ENCODE measurements at regions not wholly inside any gene's neighbourhood (a gene's known extent, or its start where the extent isn't known, plus 50 kb on each side); places are given as distances from the start of the nearest gene placed in this dataset.
"Not testable (repeated sequence)": the region's sequence is repeated elsewhere in the genome, so short reads cannot be mapped to it uniquely, and the experiment has no call there.

DNA sequence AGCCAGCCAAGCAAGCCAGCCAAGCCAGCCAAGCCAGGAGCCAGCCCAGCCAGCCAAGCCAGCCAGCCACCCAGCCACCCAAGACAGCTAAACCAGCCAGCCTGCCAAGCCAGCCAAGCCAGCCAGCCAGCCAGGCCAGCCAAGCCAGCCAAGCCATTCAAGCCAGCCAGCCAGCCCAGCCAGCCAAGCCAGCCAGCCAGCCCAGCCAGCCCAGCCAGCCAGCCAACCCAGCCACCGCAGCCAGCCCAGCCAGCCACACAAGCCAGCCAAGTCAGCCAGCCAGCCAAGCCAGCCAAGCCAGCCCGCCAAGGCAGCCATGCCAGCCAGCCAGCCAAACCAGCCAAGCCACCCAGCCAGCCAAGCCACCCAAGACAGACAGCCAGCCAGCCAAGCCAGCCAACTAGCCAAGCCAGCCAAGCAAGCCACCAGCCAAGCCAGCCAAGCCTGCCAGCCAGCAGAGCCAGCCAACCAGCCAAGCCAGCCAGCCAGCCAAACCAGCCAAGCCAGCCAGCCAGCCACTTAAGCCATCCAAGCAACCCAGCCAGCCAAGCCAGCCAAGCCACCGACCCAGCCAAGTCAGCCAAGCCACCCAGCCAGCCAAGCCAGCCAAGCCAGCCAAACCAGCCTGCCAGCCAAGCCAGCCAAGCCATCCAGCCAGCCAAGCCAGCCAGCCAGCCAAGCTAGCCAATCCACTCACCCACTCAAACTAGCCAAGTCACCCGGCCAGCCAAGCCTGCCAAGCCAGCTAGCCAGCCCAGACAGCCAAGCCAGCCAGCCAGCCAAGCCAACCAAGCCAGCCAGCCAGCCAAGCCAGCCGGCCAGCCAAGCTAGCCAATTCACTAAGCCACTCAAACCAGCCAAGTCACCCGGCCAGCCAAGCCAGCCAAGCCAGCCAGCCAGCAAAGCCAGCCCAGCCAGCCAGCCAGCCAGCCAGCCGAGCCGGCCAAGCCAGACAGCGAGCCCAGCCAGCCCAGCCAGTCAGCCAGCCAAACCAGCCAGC is 328.8 kb upstream of the PLGLB2 start:
- not testable (repeated sequence) for FAIRE-seq; DNase-seq (ENCODE audit: low spot score in 2 of 2)

DNA sequence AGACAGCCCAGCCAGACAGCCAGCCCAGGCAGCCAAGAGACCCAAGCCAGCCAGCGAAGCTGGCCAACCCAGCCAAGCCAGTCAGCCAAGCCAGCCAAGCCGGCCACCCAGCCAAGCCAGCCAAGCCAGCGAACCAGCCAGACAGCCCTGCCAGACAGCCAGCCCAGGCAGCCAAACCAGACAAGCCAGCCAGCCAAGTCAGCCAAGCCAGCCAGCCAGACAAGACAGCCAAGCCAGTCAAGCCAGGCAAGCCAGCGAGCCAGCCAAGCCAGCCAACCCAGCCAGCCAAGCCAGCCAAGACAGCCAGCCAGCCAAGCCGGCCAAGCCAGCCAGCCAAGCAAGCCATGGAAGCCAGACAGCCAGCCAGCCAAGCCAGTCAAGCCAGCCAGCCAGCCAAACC is 327.9 kb upstream of the PLGLB2 start:
- FAIRE-seq; DNase-seq (ENCODE audit: low spot score in 2 of 2): not testable (repeated sequence)

DNA sequence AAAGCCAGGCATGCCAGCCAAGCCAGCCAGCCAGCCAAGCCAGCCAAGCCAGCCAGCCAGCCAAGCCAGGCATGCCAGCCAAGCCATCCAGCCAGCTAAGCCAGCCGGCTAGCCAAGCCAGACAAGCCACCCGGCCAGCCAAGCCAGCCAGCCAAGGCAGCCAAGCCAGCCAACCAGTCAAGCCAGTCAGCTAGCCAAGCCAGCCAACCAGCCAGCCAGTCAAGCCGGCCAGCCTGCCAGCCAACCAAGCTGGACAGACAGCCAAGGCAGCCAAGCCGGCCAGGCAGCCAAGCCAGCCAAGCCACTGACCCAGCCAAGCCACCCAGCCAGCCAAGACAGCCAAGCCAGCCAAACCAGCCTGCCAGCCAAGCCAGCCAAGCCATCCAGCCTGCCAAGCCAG is 326.9 kb upstream of the PLGLB2 start:
- FAIRE-seq; DNase-seq (ENCODE audit: low spot score in 2 of 2): not testable (repeated sequence)

DNA sequence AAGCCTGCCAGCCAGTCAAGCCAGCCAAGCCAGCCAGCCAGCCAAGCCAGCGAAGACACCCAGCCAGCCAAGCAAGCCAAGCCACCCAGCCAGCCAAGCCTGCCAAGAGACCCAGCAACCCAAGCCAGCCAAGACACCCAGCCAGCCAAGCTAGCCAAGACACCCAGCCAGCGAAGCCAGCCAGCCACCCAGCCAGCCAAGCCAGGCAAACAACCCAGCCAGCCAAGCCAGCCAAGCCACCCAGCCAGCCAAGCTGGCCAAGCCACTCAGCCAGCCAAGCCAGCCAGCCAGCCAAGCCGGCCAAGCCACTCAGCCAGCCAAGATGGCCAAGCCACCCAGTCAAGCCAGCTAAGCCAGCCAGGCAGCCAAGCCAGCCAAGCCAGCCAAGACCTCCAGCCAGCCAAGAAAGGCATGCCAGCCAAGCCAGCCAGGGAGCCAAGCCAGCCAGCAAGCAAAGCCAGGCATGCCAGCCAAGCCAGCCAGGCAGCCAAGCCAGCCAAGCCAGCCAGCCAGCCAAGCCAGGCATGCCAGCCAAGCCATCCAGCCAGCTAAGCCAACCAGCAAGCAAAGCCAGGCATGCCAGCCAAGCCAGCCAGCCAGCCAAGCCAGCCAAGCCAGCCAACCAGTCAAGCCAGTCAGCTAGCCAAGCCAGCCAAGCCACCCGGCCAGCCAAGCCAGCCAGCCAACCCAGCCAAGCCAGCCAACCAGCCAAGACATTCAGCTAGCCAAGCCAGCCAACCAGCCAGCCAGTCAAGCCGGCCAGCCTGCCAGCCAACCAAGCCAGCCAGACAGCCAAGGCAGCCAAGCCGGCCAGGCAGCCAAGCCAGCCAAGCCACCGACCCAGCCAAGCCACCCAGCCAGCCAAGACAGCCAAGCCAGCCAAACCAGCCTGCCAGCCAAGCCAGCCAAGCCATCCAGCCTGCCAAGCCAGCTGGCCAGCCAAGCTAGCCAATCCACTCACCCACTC is 323.8 kb upstream of the PLGLB2 start:
- DNase-seq (ENCODE audit: low spot score in 2 of 2); FAIRE-seq: not testable (repeated sequence)

DNA sequence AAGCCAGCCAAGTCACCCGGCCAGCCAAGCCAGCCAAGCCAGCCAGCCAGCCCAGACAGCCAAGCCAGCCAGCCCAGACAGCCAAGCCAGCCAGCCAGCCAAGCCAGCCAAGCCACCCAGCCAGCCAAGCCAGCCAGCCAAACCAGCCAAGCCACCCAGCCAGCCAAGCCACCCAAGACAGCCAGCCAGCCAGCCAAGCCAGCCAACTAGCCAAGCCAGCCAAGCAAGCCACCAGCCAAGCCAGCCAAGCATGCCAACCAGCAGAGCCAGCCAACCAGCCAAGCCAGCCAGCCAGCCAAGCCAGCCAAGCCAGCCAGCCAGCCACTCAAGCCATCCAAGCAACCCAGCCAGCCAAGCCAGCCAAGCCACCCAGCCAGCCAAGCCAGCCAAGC is 323.1 kb upstream of the PLGLB2 start:
- not testable (repeated sequence) for DNase-seq (ENCODE audit: low spot score in 2 of 2); FAIRE-seq

DNA sequence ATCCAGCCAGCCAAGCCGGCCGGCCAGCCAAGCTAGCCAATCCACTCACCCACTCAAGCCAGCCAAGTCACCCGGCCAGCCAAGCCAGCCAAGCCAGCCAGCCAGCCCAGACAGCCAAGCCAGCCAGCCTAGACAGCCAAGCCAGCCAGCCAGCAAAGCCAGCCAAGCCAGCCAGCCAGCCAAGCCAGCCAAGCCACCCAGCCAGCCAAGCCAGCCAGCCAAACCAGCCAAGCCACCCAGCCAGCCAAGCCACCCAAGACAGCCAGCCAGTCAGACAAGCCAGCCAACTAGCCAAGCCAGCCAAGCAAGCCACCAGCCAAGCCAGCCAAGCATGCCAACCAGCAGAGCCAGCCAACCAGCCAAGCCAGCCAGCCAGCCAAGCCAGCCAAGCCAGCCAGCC is 322.7 kb upstream of the PLGLB2 start:
- not testable (repeated sequence) for DNase-seq (ENCODE audit: low spot score in 2 of 2); FAIRE-seq

DNA sequence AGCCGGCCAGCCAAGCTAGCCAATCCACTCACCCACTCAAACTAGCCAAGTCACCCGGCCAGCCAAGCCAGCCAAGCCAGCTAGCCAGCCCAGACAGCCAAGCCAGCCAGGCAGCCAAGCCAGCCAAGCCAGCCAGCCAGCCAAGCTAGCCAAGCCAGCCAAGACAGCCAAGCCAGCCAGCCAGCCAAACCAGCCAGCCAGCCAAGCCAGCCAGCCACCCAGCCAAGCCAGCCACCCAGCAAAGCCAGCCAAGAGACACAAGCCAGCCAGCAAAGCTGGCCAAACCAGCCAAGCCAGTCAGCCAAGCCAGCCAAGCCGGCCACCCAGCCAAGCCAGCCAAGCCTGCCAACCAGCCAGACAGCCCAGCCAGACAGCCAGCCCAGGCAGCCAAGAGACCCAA is 322.2 kb upstream of the PLGLB2 start:
- not testable (repeated sequence) for FAIRE-seq; DNase-seq (ENCODE audit: low spot score in 2 of 2)

DNA sequence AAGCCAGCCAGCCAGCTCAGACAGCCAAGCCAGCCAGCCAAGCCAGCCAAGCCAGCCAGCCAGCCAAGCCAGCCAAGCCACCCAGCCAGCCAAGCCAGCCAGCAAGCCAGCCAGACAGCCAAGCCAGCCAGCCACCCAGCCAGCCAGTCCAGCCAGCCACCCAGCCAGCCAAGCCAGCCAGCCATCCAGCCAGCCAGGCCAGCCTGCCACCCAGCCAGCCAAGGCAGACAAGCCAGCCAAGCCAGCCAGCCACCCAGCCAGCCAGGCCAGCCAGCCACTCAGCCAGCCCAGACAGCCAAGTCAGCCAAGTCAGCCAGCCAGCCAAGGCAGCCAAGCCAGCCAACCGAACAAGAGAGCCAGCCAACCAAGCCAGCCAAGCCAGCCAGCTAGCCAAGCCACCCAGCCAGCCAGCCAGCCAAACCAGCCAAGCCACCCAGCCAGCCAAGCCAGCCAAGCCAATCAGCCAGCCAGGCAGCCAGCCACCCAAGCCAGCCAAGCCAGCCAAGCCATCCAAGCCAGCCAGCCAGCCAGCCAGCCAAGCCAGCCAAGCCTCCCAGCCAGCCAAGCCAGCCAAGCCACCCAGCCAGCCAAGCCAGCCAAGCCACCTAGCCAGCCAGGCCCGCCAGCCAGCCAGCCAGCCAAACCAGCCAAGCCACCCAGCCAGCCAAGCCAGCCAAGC is 319.3 kb upstream of the PLGLB2 start:
- DNase-seq (ENCODE audit: low spot score in 2 of 2); FAIRE-seq: not testable (repeated sequence)

DNA sequence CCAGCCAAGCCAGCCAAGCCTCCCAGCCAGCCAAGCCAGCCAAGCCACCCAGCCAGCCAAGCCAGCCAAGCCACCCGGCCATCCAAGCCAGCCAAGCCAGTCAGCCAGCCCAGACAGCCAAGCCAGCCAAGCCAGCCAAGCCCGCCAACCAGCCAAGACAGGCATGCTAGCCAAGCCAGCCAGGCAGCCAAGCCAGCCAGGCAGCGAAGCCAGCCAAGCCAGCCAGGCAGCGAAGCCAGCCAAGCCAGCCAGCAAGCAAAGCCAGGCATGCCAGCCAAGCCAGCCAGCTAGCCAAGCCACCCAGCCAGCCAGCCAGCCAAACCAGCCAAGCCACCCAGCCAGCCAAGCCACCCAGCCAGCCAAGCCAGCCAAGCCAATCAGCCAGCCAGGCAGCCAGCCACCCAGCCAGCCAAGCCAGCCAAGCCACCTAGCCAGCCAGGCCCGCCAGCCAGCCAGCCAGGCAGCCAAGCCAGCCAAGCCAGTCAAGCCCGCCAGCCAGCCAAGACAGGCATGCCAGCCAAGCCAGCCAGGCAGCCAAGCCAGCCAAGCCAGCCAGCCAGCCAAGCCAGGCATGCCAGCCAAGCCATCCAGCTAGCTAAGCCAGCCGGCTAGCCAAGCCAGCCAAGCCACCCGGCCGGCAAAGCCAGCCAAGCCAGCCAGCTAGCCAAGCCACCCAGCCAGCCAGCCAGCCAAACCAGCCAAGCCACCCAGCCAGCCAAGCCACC is 318.5 kb upstream of the PLGLB2 start:
- not testable (repeated sequence) for DNase-seq (ENCODE audit: low spot score in 2 of 2); FAIRE-seq

DNA sequence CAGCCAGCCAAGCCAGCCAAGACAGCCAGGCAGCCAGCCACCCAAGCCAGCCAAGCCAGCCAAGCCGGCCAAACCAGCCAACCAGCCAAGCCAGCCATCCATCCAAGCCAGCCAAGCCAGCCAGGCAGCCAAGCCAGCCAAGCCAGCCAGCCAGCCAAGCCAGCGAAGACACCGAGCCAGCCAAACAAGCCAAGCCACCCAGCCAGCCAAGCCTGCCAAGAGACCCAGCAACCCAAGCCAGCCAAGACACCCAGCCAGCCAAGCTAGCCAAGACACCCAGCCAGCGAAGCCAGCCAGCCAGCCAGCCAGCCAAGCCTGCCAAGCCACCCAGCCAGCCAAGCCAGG is 318.0 kb upstream of the PLGLB2 start:
- DNase-seq (ENCODE audit: low spot score in 2 of 2): not testable (repeated sequence)

DNA sequence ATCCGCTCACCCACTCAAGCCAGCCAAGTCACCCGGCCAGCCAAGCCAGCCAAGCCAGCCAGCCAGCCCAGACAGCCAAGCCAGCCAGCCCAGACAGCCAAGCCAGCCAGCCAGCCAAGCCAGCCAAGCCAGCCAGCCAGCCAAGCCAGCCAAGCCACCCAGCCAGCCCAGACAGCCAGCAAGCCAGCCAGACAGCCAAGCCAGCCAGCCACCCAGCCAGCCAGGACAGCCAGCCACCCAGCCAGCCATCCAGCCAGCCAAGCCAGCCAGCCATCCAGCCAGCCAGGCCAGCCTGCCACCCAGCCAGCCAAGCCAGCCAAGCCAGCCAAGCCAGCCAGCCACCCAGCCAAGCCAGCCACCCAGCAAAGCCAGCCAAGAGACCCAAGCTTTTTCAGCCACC is 316.8 kb upstream of the PLGLB2 start:
- not testable (repeated sequence) for DNase-seq (ENCODE audit: low spot score in 2 of 2); FAIRE-seq

More for the DNA sequence above, 318.0 kb upstream of the PLGLB2 start:
- FAIRE-seq: not testable (repeated sequence)

DNA sequence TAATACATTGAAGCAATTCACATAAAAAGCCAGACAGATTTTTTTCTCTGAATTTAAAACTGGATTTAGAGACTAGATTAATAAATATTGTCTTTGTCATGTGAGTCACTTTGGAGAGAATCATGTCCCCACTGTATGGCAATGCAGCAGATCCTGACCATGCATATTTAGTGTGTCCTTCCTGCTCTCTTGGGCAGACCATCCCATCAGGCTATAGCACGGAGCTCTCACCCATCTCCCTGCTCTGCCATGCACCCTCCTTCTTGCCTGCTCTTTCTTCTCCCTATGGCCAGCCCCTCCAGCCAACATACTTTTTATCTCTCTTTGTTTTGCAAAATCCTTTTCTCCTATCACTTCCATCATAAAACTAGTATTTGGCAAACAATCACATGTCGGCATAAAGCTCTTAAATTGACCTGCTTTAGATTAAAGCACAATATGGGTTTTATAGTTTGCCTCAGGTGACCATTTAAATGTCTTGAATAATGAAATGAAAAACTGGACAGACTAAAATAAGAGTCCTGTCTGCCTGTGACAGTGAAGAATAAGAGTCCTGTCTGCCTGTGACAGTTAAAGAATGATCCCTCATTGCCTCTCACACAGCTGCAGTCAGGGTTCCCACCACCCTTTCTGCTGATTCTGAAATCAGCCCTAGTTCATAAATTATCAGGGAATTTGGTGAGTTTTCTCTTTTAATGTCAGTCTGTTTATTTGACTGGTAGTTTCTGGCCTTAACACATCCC is 315.0 kb upstream of the PLGLB2 start:
- FAIRE-seq; DNase-seq (ENCODE audit: low spot score in 2 of 2): not testable (repeated sequence)

DNA sequence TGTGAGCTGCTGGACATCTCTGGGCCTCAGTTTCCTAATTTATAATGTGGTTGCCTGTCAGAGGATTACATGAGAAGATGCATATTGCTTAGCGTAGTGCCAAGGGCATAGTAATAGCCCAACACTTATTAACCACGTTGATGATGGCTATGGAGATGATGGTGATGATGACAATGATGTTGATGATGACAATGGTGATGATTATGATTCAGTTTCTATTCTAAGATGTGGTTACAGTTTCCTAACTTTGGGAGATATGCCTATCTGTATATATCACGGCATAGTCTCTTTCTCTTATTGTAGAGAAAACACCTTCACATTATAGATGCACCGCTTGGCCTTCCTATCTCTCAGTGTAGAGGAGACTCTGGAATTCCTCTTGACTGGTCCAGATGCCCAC is 311.9 kb upstream of the PLGLB2 start:
- not testable (repeated sequence) for DNase-seq (ENCODE audit: low spot score in 2 of 2); FAIRE-seq

DNA sequence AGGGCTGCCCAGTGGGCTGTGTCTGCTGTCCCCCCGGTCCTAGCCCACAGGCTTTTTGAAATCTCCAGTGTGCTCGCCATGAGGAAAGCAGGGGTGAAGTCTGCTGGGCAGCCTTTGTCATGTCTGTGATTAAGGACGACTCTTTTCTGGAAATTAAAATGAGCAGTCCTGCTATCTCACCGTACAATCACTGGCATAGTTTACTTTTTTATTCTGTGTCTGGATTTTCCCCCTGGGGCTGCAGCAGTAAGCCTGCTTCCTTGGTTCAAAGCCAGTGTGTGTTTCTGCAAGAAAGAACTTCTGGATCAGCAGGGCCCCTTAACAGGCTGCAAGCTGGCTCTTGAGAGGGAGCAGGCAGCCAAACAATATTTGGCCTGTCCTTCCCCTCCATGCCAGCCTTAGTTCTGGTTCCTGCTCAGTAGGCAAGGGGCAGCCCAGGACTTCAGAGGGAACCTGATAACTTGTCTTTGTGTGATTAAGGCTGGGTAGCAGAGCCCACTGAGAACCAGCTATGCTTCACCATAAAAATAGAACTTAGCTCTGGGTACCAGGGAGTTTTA is 310.1 kb upstream of the PLGLB2 start:
- DNase-seq (ENCODE audit: low spot score in 2 of 2); FAIRE-seq: not testable (repeated sequence)

DNA sequence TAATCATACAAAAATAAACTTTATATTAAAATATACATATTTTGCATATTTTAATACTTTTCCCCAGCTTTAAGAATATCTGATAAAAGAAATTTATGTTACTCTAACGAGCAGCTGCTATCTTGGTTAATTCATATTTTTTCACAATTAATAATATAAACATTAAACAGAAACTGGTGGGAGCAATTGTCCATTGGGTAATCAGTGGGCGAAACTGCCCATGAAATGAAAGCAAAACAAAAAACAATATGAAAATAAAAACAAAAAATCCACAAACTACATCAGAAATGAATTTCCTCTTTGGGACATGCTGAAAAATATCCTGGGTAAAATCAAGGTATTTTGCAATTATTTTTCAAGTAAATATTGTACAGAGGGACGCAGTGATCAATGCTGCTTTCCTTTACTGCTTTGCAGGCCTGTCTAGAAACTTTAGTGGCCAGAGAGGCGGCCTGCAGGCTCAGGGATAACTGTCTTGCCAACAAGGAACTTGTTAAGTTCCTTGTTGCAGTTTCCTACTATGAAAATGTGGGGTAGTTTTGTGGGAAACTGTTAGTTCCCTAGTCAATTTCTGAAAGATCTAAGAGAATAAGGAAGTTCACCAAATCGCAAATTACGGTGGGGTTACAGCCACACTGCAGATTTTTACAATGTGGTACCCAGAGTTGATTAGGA is 309.0 kb upstream of the PLGLB2 start:
- FAIRE-seq: not testable (repeated sequence)

DNA sequence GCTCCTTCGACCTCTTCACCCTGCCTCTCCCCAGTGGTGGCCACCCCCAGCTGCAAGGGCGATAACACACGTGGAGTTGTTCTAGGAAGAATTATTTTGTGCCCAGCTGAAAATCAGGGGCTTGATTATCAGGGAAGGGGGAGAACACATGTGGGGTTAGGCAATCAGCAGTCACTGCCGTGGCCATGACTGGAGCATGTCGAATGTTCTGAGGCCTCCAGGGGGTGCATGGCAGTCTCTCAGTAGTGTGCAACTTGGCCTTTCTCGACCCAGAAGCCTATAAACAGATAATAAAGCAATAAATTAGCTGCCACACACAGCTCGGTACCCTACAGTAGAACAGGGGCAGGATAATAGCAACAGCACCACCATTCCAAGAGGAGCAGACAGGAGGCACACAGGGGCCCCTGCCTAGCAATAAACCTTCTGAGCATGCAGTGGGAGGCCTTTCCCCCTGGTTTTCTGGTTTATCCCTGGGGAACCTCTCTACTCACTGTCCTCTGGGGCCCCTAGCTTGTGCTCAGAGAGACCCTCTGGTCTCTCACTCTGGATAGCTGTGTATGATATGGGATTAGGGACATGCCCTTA is 308.2 kb upstream of the PLGLB2 start:
- FAIRE-seq; DNase-seq (ENCODE audit: low spot score in 2 of 2): not testable (repeated sequence)

More for the DNA sequence above, 309.0 kb upstream of the PLGLB2 start:
- DNase-seq (ENCODE audit: low spot score in 2 of 2): not testable (repeated sequence)

DNA sequence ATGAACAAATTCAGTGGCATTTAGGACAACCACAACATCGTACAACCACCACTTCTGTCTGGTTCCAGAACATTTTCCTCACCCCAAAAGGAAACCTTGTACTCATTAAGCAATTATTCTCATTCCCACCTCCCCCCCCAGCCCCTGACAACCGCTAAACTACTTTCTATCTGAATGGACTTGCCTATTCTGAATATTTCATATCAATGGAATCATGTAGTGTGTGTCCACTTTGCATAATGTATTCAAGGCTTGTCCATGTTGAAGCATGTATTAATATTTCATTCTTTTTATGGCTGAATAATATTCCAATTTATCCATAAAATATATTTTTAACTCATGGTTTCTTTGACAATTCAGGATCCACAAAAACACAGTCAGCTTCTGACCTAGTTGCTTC is 307.2 kb upstream of the PLGLB2 start:
- not testable (repeated sequence) for DNase-seq (ENCODE audit: low spot score in 2 of 2); FAIRE-seq

Data from frontal cortex (tissue), 3 donors.